ENCODE measurements at regions not wholly inside any gene's neighbourhood (a gene's known extent, or its start where the extent isn't known, plus 50 kb on each side); places are given as distances from the start of the nearest gene placed in this dataset.

DNA sequence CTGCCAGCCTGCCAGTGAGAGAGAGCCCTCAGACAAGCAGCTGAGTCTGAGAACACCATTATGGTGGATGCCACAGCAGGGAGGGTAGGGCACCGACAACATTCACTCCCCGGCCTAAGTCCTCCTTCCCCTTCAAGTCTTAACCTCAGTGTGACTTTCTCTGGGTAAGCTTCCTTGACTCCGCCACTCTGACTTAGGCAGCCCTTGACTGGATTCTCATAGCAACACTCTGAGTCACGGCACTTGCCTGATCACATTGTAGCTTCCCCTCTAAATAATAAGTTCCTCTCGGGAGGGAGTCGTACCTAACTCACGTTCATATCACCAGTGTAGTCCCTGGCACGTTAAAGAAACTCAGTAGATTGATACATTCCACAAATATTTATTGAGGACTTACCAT is 180.5 kb downstream of the FOXB1 start:
- H3K4me3 ChIP-seq (ENCODE audit: low read depth, low read length): no peak overlapping the region
- TF ChIP-seq, protein P1, sequence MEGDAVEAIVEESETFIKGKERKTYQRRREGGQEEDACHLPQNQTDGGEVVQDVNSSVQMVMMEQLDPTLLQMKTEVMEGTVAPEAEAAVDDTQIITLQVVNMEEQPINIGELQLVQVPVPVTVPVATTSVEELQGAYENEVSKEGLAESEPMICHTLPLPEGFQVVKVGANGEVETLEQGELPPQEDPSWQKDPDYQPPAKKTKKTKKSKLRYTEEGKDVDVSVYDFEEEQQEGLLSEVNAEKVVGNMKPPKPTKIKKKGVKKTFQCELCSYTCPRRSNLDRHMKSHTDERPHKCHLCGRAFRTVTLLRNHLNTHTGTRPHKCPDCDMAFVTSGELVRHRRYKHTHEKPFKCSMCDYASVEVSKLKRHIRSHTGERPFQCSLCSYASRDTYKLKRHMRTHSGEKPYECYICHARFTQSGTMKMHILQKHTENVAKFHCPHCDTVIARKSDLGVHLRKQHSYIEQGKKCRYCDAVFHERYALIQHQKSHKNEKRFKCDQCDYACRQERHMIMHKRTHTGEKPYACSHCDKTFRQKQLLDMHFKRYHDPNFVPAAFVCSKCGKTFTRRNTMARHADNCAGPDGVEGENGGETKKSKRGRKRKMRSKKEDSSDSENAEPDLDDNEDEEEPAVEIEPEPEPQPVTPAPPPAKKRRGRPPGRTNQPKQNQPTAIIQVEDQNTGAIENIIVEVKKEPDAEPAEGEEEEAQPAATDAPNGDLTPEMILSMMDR (IDR thresholded peaks at IDR 0.05; ENCODE audit: insufficient read depth, low read depth, low read length): no peak
- DNase-seq (ENCODE audit: low read depth): no peak

DNA sequence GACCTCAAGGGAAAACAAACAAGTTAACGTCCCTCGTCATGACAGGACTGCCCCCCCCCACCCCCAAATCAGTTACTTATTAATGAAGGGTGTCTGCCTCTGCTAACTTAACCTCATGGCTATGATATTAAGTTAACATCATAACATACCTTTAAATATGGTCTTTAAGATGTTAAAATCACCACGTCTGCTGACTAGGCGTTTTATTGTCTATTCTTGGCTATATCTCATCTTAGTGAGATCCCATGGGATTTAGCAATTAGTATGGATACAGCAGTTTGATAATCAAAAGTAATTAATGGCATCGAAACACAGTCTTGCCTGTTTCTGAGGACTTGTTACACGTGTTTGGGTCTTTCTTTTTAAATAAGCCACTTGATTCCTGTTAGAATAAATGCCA is 186.9 kb downstream of the FOXB1 start:
- TF ChIP-seq, protein P1 (IDR thresholded peaks at IDR 0.05; ENCODE audit: insufficient read depth, low read depth, low read length): no peak
- H3K4me3 ChIP-seq (ENCODE audit: low read depth, low read length): no peak overlapping the region
- DNase-seq (ENCODE audit: low read depth): no peak

DNA sequence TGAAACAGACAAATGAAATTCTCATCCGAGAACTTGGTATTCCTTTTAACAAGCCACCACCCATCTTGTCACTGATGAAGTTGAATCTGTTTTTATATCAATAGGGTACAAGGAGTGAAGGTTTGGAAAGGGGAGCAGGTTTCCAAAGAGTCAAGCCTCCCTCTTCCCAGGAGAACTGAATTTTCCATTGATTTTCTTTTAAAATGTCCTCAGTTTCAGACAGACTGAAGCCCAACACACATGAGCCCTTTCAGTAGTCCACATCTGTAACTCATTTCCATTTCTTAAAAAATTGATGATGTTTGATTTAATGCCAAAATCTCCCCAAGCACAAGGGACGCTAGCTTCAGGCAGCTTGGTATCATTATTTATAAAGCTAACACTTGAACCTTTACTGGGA is 187.7 kb downstream of the FOXB1 start:
- no peak overlapping the region for H3K4me3 ChIP-seq (ENCODE audit: low read depth, low read length)
- TF ChIP-seq, protein P1 (IDR thresholded peaks at IDR 0.05; ENCODE audit: insufficient read depth, low read depth, low read length): no peak

DNA sequence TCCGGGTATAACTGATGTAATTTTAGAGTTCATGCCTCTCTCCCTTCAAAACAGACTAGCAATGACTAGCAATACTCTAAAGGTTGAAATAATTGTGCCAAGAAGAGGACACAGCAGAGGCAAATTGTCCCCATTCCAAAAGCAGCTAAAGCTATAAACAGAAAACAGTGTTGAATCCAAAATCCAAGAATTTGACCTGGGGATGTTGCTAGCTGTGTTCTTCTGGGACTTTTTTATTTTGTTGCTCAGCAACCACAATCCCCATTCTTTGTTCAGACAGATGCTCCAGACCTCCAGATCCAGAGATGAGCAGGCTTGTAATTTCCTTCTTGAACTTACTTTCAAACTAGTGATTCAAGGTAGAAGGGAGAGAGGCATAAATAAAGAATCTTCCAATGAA is 191.5 kb downstream of the FOXB1 start:
- no peak for DNase-seq (ENCODE audit: low read depth)
- TF ChIP-seq, protein P1 (IDR thresholded peaks at IDR 0.05; ENCODE audit: insufficient read depth, low read depth, low read length): no peak
- H3K4me3 ChIP-seq (ENCODE audit: low read depth, low read length): no peak overlapping the region

More for the DNA sequence above, 187.7 kb downstream of the FOXB1 start:
- DNase-seq (ENCODE audit: low read depth): no peak

DNA sequence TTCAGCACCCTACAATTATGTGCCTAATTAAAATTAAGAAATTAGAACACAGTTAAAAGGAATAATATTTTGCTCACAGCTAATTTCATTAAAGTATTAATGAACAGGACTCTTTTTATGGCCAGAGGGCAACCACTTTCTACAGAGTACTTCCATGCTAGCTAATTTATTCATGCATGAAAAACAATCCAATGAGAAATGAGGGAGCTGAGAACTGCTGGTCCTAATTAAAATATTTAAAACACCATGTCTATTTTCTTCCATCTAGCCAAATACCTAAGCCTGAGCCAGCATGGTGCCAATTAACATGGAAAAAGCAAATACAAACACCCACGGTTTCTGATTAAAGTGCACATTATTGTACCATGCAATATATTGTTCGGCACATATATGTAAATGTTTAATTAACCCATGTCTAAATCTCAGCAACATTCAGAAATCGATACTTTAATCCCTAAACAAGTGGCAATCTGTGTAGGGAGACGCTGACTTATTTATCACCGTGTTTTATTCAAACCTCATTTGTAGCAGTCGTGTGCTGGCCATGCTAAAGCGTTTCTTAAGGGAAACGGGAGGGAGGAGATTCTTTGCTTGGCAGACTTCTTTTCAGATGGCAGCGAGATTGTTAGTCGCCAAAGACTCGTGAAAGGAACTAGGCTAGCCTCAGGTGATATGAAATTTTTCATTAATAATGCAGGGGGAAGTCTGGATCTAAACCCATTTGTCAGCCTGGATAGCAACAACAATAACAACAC is 193.5 kb downstream of the ANXA2 start:
- TF ChIP-seq, protein P1 (IDR thresholded peaks at IDR 0.05; ENCODE audit: insufficient read depth, low read depth, low read length): no peak
- no peak for DNase-seq (ENCODE audit: low read depth)
- H3K4me3 ChIP-seq (ENCODE audit: low read depth, low read length): no peak overlapping the region

DNA sequence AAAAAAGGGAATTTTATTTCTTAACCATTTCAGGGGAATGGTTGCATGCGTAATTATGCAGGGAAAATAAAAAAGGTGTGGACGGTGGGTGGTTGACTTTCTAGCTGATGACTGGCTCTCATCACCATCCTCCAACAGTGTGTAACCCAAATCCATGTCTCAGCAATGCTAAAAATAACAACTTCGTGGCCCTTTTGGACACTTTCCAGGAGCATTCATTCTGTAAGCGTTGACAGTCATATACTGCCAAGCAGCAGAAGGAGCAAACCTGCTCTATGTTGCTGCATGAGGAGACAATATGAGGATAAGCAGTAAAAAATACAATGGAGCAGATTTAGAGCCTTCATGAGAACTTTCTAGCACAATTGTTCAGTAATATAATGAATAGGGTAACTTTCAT is 189.1 kb downstream of the ANXA2 start:
- no peak for DNase-seq (ENCODE audit: low read depth)
- no peak overlapping the region for H3K4me3 ChIP-seq (ENCODE audit: low read depth, low read length)
- TF ChIP-seq, protein P1 (IDR thresholded peaks at IDR 0.05; ENCODE audit: insufficient read depth, low read depth, low read length): no peak

DNA sequence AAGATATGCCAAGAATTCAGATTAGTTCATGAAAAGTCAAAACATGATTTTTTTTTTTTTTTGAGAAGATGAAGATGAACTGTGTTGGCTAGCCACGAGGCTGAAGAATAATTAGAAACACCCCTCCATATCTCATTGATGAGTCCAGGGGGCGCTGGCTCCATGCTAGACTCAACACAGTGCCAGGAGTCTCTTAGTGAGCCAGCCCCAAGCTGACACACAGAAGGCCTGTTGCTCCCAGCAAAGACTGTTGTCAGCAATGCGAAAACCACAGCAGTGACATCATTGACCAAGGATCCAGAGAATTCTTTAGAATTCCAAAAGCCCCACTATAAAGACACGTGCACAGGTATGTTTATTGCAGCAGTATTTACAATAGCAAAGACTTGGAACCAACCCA is 185.2 kb downstream of the ANXA2 start:
- TF ChIP-seq, protein P1 (IDR thresholded peaks at IDR 0.05; ENCODE audit: insufficient read depth, low read depth, low read length): no peak
- no peak overlapping the region for H3K4me3 ChIP-seq (ENCODE audit: low read depth, low read length)
- no peak for DNase-seq (ENCODE audit: low read depth)

Data from fibroblast of villous mesenchyme (primary cell).